ENCODE measurements at regions not wholly inside any gene's neighbourhood (a gene's known extent, or its start where the extent isn't known, plus 50 kb on each side); places are given as distances from the start of the nearest gene placed in this dataset.
A peak's percentile ranks its signal among the peaks of the same experiment; 100 is the strongest.
"Not testable (repeated sequence)": the region's sequence is repeated elsewhere in the genome, so short reads cannot be mapped to it uniquely, and the experiment has no call there.

- DNase-seq (ENCODE audit: low read depth in 4 of 4, low spot score in 3 of 4), result not testable (repeated sequence)
Observed at GRCh38 chrX:134045372-134045771, 60.0 kb upstream of the GPC3 start.

DNA sequence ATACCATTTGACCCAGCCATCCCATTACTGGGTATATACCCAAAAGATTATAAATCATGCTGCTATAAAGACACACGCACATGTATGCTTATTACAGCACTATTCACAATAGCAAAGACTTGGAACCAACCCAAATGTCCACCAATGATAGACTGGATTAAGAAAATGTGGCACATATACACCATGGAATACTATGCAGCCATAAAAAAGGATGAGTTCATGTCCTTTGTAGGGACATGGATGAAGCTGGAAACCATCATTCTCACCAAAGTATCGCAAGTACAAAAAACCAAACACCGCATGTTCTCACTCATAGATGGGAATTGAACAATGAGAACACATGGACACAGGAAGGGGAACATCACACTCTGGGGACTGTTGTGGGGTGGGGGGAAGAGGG is 81.7 kb upstream of the GPC3 start:
- not testable (repeated sequence) for DNase-seq (ENCODE audit: low read depth in 4 of 4, low spot score in 3 of 4)

DNA sequence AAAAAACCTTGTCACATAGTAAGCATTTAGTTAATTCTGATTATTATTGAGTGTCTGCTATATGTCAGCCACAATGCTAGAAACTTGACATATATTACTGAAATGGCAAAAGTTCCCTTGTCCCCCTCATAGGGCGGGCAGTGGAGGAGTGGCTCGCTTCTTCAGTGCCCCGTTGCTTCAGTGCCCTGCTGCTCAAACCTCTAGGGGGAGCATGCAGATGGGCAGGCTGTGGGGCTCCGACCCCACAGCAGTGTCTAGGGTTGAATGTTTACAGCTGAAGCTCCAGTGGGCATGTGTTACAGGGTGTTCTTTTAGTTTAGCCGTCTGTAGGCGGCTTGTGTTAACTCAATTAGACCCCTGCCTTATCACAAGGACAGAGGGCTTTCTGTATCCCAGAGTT is 86.5 kb upstream of the GPC3 start:
- DNase-seq (ENCODE audit: low read depth in 4 of 4, low spot score in 3 of 4), result not testable (repeated sequence)

DNA sequence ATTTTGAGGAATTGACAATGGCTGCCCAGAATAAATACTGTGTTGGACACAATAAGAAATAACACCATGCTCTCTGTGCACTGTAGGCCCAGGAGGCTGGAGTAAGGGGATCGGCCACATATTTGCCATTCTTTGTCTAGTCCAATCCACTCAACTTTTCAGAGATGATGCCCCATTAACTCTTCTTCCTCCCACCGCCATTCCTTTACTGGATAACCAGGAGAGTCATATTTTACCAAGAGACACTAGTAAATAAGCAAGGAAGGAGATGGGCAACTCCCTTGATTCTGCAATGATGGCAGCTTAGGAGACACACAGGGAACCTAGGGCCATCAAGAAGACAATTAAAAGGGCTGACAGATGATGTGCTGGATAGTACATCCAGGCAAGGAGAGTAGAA is 87.9 kb upstream of the GPC3 start:
- peak in 1 of 4 donors; percentile 4 for DNase-seq (ENCODE audit: low read depth in 4 of 4, low spot score in 3 of 4)

DNA sequence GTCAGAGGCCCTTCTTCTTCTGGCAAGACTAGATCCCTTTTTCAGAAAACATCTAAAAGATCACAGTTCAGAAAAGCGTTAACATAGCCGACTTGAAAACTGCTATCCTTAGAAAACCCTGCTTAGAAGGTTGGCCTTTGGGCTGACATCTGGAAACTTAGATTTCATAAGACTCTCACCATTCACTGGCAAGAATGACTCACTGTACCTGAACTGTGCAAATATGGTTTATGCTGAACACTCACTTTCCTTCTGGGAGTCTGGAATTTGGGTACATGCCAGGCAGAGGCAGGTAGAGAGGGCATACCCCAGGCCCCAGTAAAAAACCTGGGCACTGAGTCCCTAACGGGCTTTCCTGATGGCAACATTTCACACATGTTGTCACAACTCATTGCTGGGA is 88.8 kb upstream of the GPC3 start:
- DNase-seq (ENCODE audit: low read depth in 4 of 4, low spot score in 3 of 4), result no peak

- DNase-seq (ENCODE audit: low read depth in 4 of 4, low spot score in 3 of 4), result no peak
Observed at GRCh38 chrX:134075894-134076718, 90.7 kb upstream of the GPC3 start.

- no peak for DNase-seq (ENCODE audit: low read depth in 4 of 4, low spot score in 3 of 4)
Observed at GRCh38 chrX:134095366-134095765, 110.0 kb upstream of the GPC3 start.

GRCh38 chrX:134101636-134102035 is 116.2 kb upstream of the GPC3 start:
- no peak for DNase-seq (ENCODE audit: low read depth in 4 of 4, low spot score in 3 of 4)

- DNase-seq (ENCODE audit: low read depth in 4 of 4, low spot score in 3 of 4), result no peak
Observed at GRCh38 chrX:134115270-134115669, 121.7 kb upstream of the CCDC160 start.

DNA sequence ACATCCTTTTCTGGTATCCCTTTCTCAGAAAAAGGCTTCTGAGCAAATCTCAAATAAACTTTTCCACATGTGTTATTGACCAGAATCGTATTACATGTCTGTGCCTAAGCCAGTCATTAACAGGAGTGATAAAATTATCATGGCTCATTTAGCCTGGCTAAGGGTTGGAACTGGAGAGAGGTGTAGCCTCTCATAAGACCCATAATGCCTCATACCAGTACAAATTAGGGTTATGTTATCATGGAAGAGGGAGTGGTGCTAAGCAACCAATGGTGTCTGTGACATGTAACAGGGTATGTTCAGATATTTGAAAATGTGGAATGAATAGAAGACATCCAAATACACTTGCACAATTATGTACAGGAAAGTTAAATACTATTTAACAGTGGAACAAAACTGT is 99.6 kb upstream of the CCDC160 start:
- no peak for DNase-seq (ENCODE audit: low read depth in 4 of 4, low spot score in 3 of 4)

DNA sequence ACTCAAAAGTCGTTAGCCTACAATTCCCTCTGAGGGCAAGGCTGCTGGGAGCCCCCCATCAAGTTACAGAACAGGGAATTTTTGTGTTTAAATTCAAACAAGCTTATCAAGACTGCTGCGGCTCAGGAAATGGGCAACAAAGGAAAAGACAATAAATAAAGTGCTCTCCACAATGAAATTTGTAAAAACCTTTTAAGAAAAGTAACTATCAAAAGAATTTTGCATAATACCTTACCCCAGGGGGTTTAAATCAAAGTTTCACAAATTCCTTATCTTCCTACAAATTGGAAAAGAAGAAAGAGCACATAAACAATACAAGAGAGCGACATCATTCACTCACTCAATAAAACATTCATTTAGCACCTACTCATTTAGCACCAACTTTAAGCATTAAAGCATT is 97.9 kb upstream of the CCDC160 start:
- no peak for DNase-seq (ENCODE audit: low read depth in 4 of 4, low spot score in 3 of 4)

DNA sequence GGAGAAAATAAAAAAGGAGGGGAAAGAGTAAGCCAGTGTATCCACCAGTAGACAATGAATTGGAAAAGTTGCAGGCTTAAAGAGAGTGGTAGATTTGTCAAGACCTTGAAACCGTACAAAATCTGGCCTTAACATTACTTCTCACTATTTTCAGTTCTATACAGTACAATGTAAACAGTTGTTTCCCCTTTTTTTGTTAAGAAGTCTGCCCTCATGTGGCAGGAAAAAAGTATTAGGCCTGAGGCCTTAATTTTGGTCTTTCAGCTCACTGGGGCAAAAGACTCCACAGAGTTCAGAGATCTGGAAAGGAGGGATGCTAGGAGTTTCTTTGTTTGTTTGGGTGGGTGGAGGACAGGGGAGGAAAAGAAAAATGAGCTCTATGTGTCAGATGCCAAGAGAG is 92.8 kb upstream of the CCDC160 start:
- no peak for DNase-seq (ENCODE audit: low read depth in 4 of 4, low spot score in 3 of 4)

DNA sequence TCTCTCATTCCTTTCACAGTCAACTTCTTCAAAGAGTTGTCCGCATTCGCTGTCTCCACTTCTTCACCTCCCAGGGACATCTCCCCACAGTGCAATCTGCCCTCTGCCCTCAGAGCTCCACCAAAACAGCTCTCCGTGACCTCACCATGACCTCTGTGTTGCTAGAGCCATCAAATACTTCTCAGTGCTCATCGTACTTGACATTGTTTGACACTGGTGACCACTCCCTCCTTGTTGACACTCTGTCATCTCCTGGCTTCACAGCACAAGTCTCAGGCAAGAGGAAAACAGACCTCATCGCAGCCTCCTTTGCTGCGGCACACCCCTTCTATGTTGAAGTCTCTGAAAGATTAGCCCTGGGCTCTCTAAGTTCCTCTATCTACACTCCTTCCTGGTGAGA is 90.5 kb upstream of the CCDC160 start:
- no peak for DNase-seq (ENCODE audit: low read depth in 4 of 4, low spot score in 3 of 4)

- DNase-seq (ENCODE audit: low read depth in 4 of 4, low spot score in 3 of 4), result no peak
Observed at GRCh38 chrX:134148172-134148692, 88.8 kb upstream of the CCDC160 start.

- DNase-seq (ENCODE audit: low read depth in 4 of 4, low spot score in 3 of 4), result no peak
Observed at GRCh38 chrX:134158821-134159512, 78.0 kb upstream of the CCDC160 start.

DNA sequence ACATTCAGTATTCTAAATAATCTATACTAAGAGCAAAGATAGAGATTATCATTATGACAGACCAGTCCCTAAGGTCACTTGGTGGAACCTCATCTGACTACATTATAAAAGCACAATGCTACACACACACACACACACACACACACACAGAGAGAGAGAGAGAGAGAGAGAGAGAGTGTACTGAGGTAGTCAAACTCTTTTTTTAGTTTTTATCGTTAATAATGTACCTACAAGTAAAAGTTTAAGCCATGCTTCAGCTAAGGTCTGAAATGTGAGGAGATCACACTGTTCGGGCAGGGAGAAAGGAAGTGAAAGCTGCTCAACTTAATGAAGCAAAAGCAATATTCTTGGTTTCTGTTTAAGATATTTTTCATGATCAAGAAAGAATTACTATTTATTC is 75.8 kb upstream of the CCDC160 start:
- DNase-seq (ENCODE audit: low read depth in 4 of 4, low spot score in 3 of 4), result no peak

DNA sequence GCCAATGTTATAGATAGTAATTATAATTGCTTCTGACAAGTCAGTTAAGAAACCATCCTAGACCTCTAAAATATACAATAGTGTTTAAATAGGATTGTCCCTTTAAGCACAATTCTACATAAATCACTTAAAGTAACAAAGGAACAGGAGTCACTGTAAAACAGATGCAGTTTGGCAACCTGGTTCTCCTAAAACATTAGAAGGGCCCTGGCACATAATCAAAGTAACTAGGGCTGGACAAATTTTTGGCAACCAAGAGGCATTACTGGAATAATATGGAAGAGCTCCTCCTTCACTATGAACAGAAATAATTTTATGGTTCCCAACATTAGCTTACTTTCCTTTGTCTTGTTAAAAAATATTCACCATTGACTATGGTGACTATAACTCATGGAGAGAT is 75.0 kb upstream of the CCDC160 start:
- no peak for DNase-seq (ENCODE audit: low read depth in 4 of 4, low spot score in 3 of 4)

GRCh38 chrX:134163836-134164235 is 73.1 kb upstream of the CCDC160 start:
- no peak for DNase-seq (ENCODE audit: low read depth in 4 of 4, low spot score in 3 of 4)

DNA sequence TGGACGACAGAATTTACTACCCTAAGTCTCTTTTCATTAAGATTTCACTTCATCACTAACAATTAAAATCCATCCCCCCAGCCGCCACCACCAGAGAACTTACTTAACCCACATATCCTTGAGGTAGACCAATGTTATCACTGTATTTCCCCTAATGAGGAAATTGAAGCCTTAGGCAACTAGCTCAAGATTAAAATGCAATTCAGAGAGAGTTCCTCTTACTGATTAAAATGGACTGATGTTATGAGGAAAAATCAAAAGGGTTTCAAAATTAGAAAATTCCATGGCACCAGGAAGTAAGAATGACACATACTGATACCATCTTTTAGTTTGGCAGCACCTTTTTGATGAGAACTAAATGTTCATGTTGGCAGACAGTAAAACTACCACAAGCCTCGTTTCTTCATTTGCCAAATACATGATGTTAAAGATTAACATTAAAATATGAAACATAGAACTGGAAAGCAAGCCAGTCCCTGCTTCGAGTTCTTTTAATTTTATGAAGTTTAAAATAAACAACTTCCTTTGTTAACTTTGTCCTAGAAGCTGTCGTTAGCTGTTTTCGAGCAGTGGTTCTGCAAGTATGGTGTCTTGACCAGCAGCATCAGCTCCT is 69.3 kb upstream of the CCDC160 start:
- no peak for DNase-seq (ENCODE audit: low read depth in 4 of 4, low spot score in 3 of 4)

DNA sequence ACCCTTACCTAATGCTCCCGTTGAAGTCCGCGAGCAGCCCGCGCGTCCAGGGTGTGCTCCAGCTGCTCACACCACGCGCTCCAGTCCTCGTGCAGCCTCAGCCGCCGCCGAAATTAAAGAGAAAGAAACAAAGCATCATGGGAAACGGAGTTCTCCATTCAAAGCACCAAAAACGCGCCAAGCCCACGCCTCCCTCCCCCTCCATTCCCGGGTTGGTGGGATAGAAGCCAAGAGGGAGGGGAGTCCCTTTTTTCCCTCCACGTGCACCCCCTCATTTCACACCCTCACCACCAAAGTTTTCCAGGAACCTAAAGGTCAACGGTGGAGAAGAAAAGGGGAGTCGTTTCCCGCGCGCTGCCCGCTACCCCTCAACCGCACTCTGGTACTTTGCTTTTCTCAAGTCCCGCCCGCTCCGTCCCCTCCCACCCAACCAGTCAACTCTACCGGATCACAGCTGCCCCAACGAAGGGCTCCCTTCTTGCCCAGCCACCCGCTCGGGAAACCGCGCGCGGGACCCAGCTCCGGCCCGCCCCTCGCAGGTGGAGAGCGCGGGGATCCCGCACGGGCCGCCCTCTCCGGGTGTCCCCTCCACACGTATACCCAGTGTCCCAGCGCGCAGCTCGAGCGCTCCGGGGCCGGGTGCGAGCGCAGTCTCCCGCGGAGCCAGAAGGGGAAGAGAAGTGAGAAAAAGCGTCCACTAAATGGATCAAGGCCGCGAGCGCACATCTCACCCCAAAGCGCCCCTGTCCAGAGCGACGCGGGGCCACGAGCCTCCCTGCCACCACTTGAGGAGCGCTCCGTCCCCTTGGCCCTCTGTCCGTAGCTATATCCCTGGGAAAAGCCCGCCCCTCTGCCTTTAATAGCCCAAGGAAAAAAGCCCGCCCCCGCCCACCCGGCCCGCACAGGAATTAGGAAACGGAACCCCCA is 65.1 kb upstream of the CCDC160 start:
- no peak for DNase-seq (ENCODE audit: low read depth in 4 of 4, low spot score in 3 of 4)
